ENCODE measurements at regions not wholly inside any gene's neighbourhood (a gene's known extent, or its start where the extent isn't known, plus 50 kb on each side); places are given as distances from the start of the nearest gene placed in this dataset.

- FAIRE-seq (no peak), ATAC-seq (no peak), DNase-seq (ENCODE audit: extremely low read depth in 1 of 4, low spot score in 3 of 4) (no peak)
- no peak overlapping the region for H3K4me2 ChIP-seq (ENCODE audit: insufficient read depth, low read length)
- H3K9ac ChIP-seq (ENCODE audit: insufficient read depth in 1 of 2, low read depth in 2 of 2, low read length in 2 of 2), result no peak overlapping the region
- no peaks in the 10 kb centered on the region for H3K79me2 ChIP-seq (ENCODE audit: control insufficient read depth, insufficient read depth, low read length)
- H3K4me1 ChIP-seq (replicated peaks in 1 of 2; ENCODE audit: control insufficient read depth in 2 of 2, insufficient read depth in 2 of 2, low read length in 2 of 2), result no peaks in the 10 kb centered on the region
- H3K27ac ChIP-seq (ENCODE audit: extremely low read depth, low read depth, low read length), result no peak overlapping the region
- POLR2A ChIA-PET, result no interaction called here
- in situ Hi-C loops (cut with MboI) (no loop called here), intact Hi-C loops (cut with micrococcal nuclease) (no loop called here)
- H3K4me3 ChIP-seq, result no peak overlapping the region
- H2AFZ ChIP-seq (ENCODE audit: low read depth, low read length), result no peak overlapping the region
- H3K27me3 ChIP-seq (ENCODE audit: control insufficient read depth in 2 of 2, insufficient read depth in 2 of 2, low read length in 2 of 2), result no peaks in the 10 kb centered on the region
- no peaks in the 10 kb centered on the region for H3K36me3 ChIP-seq (ENCODE audit: control insufficient read depth, insufficient read depth, low read length)
- H4K20me1 ChIP-seq (replicated peaks; ENCODE audit: control insufficient read depth, insufficient read depth, low read length), result no peaks in the 10 kb centered on the region
- H3K9me3 ChIP-seq (replicated peaks; ENCODE audit: control insufficient read depth, insufficient read depth, low read depth, low read length), result no peaks in the 10 kb centered on the region
- no peaks in the 10 kb centered on the region for H3K9me1 ChIP-seq (ENCODE audit: control insufficient read depth, insufficient read depth, low read length)
- CTCF ChIA-PET (ENCODE audit: low intra/inter-chr PET ratio), result no interaction called here
- 0% methylated on average over 2 of the region's 2 CpGs for WGBS (ENCODE audit: insufficient coverage, low coverage, missing lambda C conversion rate)
- no TSS peak for BruUV-seq (replicated peaks)
- TF ChIP-seq SAFB2 (IDR thresholded peaks at IDR 0.05; ENCODE audit: borderline replicate concordance, low read depth, low read length, severe bottlenecking), result no peak
- no peak for TF ChIP-seq TOE1 (IDR thresholded peaks at IDR 0.05; ENCODE audit: borderline replicate concordance)
- no peak for TF ChIP-seq TOE1 (CRISPR knock-in tag; IDR thresholded peaks at IDR 0.05; ENCODE audit: borderline replicate concordance, low read depth)
- TF ChIP-seq CCNT2 (IDR thresholded peaks at IDR 0.05; ENCODE audit: borderline replicate concordance, extremely low read depth, insufficient read length, low read depth, low read length), result no peak
- TF ChIP-seq CBX1 (IDR thresholded peaks at IDR 0.05; ENCODE audit: low read depth), result no peak
- TF ChIP-seq CXXC5 (CRISPR knock-in tag; IDR thresholded peaks at IDR 0.05), result no peak
- TF ChIP-seq U2AF2 (optimal IDR thresholded peaks at IDR 0.05; ENCODE audit: low read depth, low read length), result no peak
- TF ChIP-seq PBX2 (CRISPR knock-in tag; IDR thresholded peaks at IDR 0.05; ENCODE audit: low read depth), result no peak
- no peak for TF ChIP-seq PBX2 (tag; conservative IDR thresholded peaks at IDR 0.05; ENCODE audit: low read depth)
- TF ChIP-seq E2F3 (CRISPR knock-in tag; IDR thresholded peaks at IDR 0.05), result no peak
These were observed 96.0 kb downstream of the HINT1 start for GRCh38 chr5:131068893-131069643.
